HG03354 (cell line): ENCODE measurements at regions not wholly inside any gene's neighbourhood (a gene's known extent, or its start where the extent isn't known, plus 50 kb on each side); places are given as distances from the start of the nearest gene placed in this dataset.

Experiments
- ATAC-seq: cut with Tn5 transposase; IDR thresholded peaks from one replicate; pipeline ENCODE4 v1.9.1; 2021; ENCODE audit warnings: mild to moderate bottlenecking; ENCODE audit not compliant: unreplicated experiment, poor library complexity, severe bottlenecking

DNA sequence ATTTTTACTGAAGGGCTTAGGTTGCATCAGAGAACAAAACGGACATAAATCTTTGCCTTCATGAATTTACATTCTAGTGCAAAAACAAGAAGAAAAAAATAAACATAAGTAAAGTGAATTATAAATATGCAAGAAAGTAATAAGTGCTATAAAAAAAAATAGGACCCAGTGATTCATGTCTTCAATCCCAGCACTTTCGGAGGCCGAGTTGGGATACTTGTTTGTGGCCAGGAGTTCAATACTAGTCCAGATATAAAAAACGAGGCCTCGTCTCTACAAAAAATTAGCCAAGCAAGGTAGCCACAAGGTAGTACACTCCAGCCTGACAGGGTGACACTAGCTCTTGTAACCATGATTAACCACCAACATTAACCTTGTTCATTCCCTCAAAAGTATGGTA is 193.5 kb downstream of the SIM1 start:
- no peak for ATAC-seq

DNA sequence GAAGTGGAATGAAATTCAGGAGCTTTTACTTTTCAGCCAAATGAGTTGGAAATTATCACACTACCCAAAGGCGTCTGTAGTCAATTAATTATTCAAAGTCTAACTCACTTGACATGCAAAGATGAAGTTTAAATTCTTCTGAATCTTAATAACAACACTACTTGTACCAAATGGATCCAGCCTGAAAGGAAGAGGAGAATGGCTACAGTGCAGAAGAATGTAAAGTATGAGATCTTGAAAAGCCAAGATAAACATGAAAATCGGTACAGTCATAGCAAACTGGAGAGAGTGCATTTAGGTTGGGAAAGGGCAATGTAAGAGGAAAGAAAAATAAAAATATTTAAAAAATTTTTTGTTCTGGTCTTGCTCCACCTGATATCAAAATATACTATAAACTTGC is 195.5 kb downstream of the SIM1 start:
- ATAC-seq = no peak

DNA sequence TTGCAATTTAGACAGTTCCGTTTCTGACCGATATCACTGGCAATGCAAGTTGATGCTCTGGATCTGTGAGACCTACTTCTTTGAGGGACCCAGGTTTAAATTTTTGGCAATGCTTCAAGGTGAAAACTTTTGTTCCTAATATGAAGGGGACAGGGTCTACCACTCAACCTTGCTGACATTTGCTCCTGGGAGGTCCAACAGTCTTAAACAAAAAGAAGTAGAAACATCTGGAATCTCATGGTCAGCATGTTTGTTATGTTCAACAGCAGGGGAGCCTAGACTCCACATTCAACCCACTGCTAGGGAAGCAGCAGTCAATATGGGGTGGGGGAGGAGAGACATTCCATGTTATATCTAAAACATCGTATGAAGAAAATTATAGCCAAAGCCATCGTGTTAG is 196.4 kb downstream of the SIM1 start:
- no peak for ATAC-seq

DNA sequence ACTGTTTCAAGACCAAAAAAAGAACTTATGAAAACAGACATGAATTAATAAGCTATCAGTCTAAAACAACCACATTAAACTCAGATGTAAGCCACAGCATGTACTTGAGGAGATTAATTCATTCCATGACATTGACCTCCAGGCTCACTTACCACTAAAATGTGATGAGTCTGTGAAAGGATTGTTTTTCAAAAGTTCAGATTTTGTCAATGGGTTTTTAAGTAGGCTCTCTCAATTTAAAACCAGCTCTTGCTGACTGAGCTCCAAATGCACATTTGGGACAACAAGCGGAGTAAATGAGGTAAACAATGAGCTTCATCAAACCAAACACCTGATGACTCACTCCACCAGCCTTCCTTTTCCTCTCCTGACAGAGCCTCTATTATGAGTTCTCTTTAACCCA is 197.0 kb downstream of the SIM1 start:
- no peak for ATAC-seq

DNA sequence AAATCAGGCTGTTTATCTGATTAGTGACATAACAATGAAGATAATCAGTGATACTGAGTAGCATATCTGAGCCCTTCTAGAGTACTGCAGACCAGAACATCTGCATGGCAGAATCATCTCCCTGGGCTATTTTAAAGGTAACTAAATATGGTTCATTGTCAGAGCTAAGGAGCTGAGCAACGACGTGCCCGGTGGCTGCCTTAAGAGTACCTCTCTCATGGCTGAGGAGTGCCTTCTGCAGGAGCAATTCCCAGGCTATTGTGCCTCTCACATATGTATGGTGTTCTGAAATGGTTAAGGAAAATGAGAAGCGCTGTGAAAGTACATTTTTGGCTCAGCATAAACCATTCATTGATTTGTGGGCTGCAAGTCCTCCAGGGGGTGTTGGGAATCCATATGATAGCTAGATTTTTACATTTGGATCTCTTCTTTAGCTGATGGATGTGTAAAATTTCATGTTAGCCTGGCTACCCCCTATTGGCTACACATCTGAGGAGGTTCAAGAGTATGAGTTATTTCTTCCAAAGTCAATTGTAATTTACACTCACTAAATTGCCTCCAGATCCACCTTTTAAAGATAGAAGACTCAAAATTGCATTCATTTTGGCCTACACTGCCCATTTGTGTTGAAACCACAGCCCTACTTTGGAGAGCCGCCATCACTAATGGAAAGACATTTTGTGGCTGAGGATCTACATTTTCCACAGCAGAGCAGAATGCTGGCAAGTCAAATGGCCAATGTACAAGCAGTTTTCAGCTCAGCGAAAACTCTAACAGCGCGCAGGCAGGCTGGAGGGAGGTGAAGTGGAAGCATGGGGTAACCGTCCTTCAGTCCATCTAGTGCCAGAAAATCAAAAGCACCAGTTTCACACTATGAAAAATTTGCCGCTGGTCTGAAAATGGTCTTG is 198.0 kb downstream of the SIM1 start:
- ATAC-seq = no peak

DNA sequence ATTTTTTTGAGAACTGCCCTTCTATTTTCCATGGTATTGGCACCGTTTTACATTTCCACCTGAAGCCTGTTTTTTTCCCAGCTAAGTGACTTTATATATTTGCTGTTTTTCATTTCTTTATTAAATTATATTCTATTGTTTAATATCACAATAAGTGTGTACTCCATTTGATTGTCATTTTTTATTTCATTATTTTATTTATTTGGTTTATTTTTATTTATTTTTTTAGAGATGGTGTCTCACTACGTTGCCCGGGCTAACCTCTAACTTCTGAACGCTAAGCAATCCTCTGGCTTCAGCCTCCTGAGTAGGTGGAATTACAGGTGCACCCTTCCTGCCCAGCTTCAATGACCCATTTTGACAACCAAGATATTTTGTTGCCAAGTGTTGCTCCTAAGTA is 202.6 kb downstream of the SIM1 start:
- ATAC-seq = no peak

DNA sequence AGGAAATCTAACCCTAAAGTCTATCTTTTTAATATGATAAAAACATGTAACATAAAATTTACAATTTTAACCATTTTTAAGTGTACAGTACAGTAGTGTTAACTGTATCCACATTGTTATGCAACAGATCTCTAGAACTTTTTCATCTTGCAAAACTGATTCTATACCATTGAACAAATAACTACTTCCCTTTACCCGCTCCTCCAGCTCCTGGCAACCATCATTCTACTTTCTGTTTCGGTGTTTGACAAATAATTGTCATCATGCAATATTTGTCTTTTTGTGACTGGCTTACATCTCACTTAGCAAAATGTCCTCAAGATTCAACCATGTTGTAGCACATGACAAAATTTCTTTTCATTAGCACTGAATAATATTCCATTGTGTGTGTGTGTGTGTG is 203.2 kb downstream of the SIM1 start:
- ATAC-seq = no peak

DNA sequence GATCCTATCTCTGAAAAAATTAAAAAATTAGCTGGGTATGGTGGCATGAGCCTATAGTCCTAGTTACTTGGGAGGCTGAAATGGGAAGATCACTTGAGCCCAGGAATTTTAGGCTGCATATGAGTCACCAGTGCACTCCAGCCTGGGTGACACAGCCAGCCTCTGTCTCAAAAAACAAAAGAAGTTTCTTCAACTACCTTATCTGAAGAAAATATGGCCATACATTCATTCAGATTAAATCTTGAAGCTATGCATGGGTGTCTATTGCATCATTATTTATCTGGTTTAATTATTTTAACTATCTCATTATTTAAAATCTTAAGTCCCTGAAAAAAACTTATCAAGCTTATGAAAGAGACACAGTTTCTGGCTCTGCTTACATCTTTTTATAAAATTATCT is 204.1 kb downstream of the SIM1 start:
- ATAC-seq = no peak

DNA sequence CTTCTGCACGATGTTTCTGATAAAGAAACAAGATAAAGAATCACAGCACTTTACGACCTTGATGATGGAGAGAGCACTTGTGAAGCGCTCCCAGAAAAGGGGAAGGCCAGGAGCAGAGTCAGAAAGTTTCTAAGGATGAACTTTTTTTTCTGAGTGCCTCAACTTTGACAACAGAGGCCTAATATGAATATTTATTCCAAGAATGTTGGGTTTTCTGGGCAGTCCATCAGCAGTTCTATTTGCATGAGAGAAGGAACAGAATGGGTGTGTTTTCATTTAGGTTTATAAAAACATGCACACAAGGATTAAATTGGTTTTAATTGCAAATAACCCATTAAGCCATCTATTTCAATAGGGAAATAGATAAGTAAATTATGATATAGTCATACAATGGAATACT is 204.9 kb downstream of the SIM1 start:
- ATAC-seq = no peak

DNA sequence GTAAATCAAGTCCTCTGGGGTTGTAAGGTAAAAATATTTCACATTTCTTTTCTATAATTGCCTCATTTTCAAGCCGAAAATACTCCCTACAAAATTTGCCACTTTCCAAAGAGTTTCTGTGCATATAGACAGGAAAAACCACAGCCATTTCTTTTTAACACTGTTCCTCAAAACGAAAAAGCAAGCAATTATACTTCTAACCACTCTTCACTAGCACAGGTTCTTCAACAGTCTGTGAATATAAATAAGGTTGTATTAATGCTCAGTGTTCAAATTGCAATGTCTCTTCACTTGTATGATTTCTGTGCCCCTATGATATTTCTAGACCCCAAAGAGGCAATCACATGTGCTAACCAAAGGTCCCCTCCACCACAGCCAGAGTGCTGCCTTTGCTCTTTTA is 206.0 kb downstream of the SIM1 start:
- no peak for ATAC-seq

DNA sequence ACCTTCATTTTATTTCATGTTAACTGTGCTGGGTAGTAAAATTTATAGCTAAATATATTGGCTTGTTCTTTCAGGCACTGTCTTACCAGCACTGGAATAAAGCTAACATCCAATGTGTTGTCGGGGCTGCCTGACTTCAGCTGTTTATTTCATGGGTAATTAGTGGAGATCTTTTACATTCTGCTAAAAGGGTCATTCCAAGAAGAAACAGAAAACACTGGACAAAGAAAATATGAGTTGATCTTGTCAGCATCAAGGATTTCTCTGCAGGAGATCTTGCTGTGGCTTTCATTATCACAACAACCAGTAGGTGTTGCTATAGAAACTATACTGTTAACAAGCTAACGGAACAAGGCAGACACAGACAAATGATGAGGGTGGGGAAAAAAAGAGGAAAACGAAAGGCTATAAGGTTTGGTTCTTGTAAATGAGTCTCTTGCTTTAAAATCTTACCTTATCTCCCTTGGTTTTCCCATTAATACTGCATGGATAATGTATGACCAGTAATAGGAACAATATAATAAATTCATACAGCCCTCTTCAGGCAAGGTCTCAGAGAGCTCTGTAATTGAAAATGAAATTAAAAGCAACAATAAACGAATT is 206.8 kb downstream of the SIM1 start:
- ATAC-seq = peak; percentile 95

DNA sequence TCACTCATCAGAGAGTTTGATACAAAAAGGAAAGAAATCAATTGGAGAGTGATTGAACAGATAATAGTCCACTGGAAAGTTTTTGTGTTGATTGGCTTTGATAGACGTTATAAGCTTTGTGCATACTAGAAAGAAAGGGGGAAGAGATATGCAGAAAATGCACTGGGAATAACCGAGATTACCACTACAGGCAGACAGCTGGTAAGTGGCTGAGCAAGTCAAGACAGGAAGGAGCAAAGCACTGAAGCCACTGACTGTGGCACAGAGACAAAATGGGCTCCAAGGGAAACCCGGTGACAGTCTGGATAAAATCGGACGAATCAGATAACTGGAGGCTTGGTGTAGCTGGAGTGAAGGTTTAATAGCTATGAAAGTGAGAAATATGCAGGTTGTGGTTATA is 209.0 kb downstream of the SIM1 start:
- no peak for ATAC-seq

DNA sequence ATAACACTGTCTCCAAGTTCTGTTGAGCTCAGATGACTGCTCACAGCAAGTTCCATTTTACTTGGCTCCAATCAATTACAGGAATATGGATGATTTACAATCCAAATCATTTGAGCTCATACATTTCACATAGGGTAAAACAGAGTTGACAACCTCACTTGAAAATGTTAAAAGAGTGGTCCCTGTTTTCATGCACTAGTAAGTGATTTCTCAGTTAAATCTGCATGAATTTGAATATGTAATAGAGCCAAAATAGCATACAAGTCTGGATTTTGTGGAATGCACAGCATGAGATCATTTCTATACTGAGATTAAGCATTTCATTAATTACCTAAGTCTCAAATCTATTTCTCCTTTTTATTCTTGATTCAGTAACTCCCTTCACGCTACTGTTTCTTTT is 217.6 kb downstream of the SIM1 start:
- no peak for ATAC-seq

DNA sequence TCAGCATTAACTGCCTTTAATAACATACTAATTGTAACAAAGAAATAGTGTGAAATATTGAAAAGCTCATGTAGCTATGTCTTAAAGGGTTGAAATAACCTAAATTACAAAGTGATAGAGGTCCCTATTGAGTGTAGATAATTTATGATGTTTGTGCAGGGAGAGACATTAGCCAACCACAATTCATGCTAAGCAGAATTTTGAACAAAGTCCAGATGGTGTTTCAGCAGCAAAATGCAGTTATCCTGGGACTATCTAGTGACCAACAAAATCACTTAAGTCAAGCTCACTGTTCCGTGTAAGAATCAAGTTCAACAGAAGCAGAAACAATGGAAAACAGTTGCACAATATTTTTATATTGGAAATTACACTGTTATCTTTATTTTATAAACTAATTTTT is 218.5 kb downstream of the SIM1 start:
- ATAC-seq = no peak

DNA sequence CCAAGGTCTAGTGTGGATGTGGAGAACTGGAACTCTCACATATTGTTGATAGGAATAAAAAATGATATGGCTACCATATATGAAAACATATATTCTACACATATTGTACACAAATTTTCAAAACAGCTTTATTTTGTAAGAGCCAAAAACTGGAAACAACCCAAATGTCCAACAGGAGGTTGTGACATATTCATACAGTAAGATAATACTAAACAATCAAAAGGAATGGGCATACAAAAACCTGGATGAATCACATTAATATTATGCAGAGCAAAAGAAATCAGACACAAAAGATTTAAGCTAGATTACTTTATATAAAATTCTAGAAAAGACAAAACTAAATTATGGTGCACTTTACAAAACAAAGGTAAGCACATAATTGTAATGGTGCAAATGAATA is 223.9 kb downstream of the SIM1 start:
- ATAC-seq = no peak

DNA sequence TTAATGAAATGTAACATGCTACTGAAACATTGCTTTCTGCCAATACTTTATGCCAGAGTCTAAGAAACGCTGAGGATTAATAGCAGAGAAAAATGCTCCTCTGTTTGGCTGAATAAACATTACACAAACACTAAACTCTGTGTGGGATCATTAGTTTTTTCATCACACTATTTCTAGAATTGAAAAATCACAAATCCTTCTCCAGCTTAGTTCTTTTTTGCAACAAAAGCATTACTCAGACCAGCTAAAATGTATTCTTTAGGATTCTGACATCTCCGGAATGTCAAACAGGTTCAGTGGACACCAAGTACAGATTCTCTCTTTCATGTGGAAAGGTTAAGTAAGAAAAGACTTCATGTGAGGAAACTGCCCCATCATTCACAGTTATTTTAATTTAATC is 226.9 kb downstream of the SIM1 start:
- no peak for ATAC-seq

DNA sequence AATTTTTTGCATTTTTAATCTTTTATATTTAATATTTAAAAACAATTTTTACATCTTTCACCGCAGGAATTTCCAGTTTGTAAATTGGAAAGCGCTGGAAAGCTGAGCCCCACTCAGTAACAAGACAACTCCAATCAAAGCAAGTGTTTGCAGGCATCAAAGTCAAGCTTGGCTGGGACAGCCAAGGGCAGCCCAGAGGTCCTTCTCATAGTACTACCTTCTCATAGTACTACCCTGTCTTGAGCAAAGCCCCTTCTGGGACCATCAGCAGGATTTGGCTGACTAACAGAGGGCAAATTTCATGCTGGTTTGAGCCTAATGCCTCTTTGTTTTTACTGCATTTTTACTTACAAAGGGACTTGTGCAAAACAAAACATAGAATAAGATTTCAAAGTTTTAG is 228.3 kb downstream of the SIM1 start:
- ATAC-seq = no peak

DNA sequence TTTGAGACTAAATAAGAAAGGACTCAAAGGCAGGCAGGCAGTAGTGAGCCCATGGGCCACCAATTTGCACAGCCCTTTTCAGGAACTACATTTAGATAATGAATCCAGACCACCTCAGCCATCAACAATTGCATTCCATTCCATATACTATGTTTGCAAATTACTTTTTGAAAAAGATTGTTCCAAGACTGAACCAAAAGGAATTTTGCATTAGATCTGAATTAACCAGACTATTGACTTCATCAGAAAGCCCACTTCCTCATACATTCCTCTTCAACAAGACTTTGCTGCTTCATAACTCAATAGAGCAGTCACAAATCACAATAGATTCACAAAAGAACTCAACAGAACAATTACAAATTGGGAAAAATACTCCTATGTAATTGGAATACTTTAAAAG is 229.1 kb downstream of the SIM1 start:
- ATAC-seq = no peak

DNA sequence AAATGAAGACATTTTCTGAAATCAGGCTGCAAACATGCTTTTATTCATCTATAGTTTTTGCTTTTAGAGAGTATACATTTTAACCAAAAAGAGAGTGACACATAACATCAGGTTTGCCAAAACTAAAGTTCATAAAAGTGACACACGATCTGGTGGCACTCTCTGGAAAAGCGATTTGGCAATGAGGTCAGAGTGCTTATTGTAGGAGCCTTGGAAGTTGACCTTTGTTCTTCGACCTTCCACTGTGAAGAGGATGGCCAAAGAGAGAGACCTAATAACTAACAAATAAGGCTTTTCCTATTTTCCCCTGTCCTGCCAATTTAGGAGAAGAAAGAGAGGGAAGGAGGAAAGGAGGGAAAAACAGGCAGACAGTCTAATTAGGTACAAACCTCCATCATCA is 230.1 kb downstream of the SIM1 start:
- ATAC-seq = no peak

DNA sequence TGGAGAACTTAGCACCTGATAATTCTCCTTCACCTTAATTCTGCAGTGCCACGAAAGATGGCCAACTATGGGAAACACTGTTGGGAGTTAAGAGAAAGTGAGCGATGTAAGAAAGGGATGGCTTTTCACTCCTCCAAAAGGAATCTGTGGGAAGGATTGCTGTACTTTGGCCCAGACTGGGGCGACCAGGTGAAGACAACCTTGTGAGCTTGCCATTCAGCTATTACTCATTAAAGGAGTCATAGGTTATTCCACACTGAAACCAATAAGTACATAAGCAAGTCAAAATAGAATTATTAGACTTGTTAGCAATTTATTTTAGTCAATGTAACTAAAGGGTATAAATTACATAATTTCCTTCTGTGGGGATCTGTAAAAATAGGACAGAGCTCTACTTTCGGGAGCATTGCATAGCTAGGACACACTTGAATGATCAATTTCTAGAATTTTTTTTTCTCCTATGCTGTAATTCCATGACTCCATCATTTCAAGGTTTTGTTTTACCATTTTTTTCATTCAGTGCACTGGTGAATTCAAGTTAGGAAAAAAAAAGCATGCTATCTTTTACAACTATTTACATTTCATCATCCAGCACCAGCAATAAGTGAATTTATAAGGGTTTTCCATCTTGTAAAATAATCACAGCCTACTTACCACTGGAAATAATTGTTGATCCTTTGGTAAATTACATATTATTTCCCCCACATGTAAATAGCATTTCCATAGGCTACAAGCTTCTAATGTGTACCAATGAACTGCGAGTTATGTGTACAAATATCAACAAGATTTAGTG is 231.7 kb downstream of the SIM1 start:
- no peak for ATAC-seq

DNA sequence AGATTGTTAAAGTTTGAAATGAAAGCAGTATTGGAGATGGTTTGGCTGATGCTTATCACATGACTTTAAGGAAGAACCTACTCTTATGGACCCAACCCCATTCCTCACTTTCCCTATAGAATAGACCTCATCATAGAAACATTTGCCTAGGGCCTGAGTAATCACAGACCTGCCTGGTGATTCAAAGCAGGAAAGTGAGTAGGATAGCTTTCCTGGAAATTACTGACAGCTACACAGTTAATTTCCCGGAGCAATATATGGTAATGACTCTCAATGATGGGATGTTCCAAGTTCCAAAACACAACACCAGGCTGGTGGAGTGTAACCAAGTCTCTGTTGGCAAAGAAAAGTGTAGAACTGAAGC is 233.8 kb downstream of the SIM1 start:
- ATAC-seq = no peak
